ENCODE measurements at regions not wholly inside any gene's neighbourhood (a gene's known extent, or its start where the extent isn't known, plus 50 kb on each side); places are given as distances from the start of the nearest gene placed in this dataset.

DNA sequence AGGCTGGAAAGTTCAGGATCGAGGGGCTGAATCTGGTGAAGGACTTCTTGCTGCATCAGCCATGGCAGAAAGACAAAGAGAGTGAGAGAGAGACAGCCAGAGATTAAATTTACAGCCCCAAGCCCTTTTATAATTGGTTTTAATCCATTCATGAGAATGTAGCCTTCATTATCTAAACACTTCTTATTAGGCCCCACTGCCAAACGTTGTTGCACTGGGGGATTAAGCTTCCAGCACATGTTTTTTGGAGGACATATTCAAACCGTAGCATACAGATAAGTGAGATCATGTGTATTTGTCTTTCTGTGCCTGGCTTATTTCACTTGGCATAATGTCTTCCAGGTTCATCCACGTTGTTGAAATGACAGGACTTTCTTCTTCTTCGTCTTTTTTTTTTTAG is 524.7 kb downstream of the SPRY1 start:
- ATAC-seq (no peak), DNase-seq (no peak)
- Histone ChIP-seq H3K36me3 (no peaks in the 10 kb centered on the region), H3K27me3 (no peaks in the 10 kb centered on the region), H3K4me3 (no peak overlapping the region), H3K4me1 (peaks cover 8% of the 10 kb centered on the region), H3K9me3 (no peaks in the 10 kb centered on the region), H3K27ac (no peak overlapping the region)
- TF ChIP-seq, protein P1, sequence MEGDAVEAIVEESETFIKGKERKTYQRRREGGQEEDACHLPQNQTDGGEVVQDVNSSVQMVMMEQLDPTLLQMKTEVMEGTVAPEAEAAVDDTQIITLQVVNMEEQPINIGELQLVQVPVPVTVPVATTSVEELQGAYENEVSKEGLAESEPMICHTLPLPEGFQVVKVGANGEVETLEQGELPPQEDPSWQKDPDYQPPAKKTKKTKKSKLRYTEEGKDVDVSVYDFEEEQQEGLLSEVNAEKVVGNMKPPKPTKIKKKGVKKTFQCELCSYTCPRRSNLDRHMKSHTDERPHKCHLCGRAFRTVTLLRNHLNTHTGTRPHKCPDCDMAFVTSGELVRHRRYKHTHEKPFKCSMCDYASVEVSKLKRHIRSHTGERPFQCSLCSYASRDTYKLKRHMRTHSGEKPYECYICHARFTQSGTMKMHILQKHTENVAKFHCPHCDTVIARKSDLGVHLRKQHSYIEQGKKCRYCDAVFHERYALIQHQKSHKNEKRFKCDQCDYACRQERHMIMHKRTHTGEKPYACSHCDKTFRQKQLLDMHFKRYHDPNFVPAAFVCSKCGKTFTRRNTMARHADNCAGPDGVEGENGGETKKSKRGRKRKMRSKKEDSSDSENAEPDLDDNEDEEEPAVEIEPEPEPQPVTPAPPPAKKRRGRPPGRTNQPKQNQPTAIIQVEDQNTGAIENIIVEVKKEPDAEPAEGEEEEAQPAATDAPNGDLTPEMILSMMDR (IDR thresholded peaks at IDR 0.05), result no peak
- intact Hi-C loops (cut with DNase I), result no loop called here

DNA sequence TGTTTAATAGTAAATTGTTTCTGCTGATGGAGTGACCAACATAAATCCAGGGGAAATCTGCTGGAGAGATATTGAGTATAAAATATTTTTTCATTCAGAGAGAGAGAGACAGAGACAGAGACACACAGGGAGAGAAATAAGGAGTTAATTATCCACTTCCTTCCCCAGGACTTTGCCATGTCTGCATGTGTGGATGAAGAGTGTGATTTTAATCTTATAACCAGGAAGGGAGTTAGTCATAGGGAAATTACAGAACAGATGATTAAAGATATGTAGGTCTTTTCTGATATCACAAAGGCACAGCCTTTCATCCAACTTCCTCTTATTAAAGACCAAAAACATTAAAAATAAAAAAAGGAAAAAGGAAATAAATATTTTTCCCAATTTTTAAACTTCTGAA is 526.3 kb downstream of the SPRY1 start:
- Histone ChIP-seq H3K27ac (no peak overlapping the region), H3K4me3 (no peak overlapping the region), H3K4me1 (peaks cover 8% of the 10 kb centered on the region), H3K36me3 (no peaks in the 10 kb centered on the region), H3K9me3 (no peaks in the 10 kb centered on the region), H3K27me3 (no peaks in the 10 kb centered on the region)
- no peak for DNase-seq
- ATAC-seq, result no peak
- intact Hi-C loops (cut with DNase I), result no loop called here
- TF ChIP-seq, protein P1 (IDR thresholded peaks at IDR 0.05), result no peak

DNA sequence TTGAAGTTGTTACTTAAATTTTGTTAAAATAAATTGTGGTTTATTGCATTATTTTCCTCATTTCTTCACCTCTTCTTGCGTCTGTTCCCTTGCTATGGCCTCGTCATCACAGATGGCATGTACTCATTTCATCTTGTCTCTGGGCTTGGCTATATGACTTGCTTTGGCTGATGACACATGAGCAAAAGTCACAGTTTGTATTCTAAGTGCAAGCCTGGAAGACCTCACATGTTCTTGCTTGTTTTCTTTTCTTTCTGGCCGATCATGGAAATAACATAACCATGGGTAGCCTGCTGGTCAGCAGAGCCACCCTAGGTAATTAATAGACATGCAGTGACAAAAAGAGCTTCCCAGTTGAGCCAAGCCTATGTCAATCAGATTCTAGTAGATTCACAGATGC is 527.9 kb downstream of the SPRY1 start:
- H3K9me3 ChIP-seq, result no peaks in the 10 kb centered on the region
- DNase-seq (no peak), ATAC-seq (no peak)
- TF ChIP-seq, protein P1 (IDR thresholded peaks at IDR 0.05), result no peak
- no peaks in the 10 kb centered on the region for H3K27me3 ChIP-seq
- H3K4me1 ChIP-seq, result peaks cover 8% of the 10 kb centered on the region
- intact Hi-C loops (cut with DNase I), result no loop called here
- no peak overlapping the region for H3K27ac ChIP-seq
- H3K36me3 ChIP-seq, result no peaks in the 10 kb centered on the region
- H3K4me3 ChIP-seq, result no peak overlapping the region

DNA sequence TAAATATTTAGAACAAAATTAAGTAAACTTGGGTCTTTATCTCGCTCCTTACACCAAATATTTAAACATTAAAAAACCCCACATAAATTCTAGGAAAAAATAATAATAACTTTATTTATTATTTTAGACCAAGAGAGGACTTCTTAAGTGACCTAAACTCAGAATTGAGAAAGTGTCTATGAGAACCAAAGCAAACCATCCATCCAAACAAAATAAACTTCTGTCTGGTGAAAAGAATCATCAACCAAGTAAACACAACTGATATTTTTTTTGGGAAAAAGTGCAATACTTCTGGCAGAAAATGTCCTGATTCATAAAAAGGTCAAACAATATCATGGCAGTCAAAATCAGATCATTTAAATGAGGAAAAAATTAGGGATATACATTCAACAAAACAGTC is 533.0 kb downstream of the SPRY1 start:
- Histone ChIP-seq H3K27me3 (no peaks in the 10 kb centered on the region), H3K36me3 (no peaks in the 10 kb centered on the region), H3K9me3 (no peaks in the 10 kb centered on the region), H3K27ac (no peak overlapping the region), H3K4me1 (no peaks in the 10 kb centered on the region), H3K4me3 (no peak overlapping the region)
- intact Hi-C loops (cut with DNase I), result no loop called here
- DNase-seq (no peak), ATAC-seq (no peak)
- TF ChIP-seq, protein P1 (IDR thresholded peaks at IDR 0.05), result no peak

DNA sequence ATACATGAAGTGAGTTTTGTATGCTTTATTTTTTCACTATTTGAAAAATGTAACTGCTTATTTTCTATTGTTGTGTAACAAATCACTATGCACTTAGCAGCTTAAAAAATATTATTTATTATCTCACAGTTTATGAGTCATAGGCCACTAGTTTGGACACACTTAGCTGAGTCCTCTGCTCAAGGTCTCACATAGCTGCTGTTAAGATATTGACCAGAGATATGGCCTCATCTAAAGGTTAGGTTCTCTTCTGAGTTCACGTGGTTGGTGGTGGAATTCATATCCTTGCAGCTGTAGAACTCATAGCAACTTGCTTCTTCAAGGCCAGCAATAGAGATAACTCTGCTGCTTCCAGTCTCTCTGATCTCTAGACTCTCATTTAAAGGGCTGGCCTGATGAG is 534.4 kb downstream of the SPRY1 start:
- no peaks in the 10 kb centered on the region for H3K4me1 ChIP-seq
- no peaks in the 10 kb centered on the region for H3K36me3 ChIP-seq
- H3K27me3 ChIP-seq, result no peaks in the 10 kb centered on the region
- ATAC-seq, result no peak
- TF ChIP-seq, protein P1 (IDR thresholded peaks at IDR 0.05), result no peak
- no peak overlapping the region for H3K4me3 ChIP-seq
- DNase-seq, result no peak
- no peak overlapping the region for H3K27ac ChIP-seq
- intact Hi-C loops (cut with DNase I), result no loop called here
- H3K9me3 ChIP-seq, result no peaks in the 10 kb centered on the region

DNA sequence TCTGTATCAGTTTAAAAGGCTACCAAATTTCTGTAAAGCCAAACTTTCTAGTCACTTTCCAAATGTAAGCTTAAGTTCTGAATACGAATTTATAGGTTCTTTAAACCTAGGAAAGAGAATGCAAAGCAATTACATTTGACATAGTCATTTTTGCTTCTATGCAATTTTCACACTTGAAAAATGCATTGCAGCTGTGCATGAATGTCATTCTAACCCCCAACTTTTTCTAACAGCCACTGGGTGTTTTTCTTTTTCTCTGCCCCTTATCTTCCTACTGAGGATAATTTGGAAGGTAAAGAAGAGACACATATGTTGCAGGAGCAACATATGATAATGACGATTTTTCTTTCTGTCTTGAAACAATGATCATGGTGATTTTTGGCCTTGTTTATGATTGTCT is 537.5 kb downstream of the SPRY1 start:
- intact Hi-C loops (cut with DNase I), result no loop called here
- no peaks in the 10 kb centered on the region for H3K27me3 ChIP-seq
- H3K36me3 ChIP-seq, result no peaks in the 10 kb centered on the region
- H3K9me3 ChIP-seq, result no peaks in the 10 kb centered on the region
- DNase-seq, result no peak
- H3K4me3 ChIP-seq, result no peak overlapping the region
- no peaks in the 10 kb centered on the region for H3K4me1 ChIP-seq
- no peak overlapping the region for H3K27ac ChIP-seq
- TF ChIP-seq, protein P1 (IDR thresholded peaks at IDR 0.05), result no peak
- no peak for ATAC-seq
